ENCODE measurements at regions not wholly inside any gene's neighbourhood (a gene's known extent, or its start where the extent isn't known, plus 50 kb on each side); places are given as distances from the start of the nearest gene placed in this dataset.

DNA sequence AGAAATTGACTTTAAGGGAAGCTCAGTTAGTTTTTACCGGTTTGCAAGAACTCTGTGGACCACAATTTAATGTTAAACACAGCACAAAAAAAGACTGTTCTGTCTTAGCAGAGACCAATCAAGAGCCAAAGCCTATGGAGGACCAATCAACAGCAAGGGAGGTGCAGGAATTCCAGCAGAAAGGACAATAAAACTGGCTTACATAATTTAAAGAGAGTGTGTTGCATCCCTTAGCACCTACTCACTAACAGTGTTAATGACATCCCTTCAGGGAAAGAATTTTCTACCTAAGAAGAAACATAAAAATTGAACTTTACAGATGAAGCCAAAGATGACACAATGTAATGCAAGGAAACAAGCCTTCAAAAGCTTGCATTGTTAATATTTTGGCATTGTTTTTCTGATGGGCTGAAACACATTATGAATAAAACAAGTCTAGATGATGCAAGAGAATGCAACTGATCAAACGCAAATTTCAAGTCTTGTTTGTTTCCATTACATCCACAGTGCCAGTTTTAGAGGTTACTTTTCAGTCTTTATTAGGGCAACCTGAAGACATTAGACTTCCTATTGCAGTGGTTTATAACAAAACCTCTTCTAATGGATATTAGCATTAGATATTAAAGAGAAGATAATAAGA, 111.3 kb upstream of the FST start:
- TF ChIP-seq, protein P1, sequence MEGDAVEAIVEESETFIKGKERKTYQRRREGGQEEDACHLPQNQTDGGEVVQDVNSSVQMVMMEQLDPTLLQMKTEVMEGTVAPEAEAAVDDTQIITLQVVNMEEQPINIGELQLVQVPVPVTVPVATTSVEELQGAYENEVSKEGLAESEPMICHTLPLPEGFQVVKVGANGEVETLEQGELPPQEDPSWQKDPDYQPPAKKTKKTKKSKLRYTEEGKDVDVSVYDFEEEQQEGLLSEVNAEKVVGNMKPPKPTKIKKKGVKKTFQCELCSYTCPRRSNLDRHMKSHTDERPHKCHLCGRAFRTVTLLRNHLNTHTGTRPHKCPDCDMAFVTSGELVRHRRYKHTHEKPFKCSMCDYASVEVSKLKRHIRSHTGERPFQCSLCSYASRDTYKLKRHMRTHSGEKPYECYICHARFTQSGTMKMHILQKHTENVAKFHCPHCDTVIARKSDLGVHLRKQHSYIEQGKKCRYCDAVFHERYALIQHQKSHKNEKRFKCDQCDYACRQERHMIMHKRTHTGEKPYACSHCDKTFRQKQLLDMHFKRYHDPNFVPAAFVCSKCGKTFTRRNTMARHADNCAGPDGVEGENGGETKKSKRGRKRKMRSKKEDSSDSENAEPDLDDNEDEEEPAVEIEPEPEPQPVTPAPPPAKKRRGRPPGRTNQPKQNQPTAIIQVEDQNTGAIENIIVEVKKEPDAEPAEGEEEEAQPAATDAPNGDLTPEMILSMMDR (IDR thresholded peaks at IDR 0.05): no peak
- TF ChIP-seq ZFX (IDR thresholded peaks at IDR 0.05; ENCODE audit: borderline replicate concordance): no peak
